ENCODE measurements at regions not wholly inside any gene's neighbourhood (a gene's known extent, or its start where the extent isn't known, plus 50 kb on each side); places are given as distances from the start of the nearest gene placed in this dataset.

- Histone ChIP-seq H3K9me3 (ENCODE audit: insufficient read depth, low read depth, low read length) (no peaks in the 10 kb centered on the region; the same call in 1 of the 2 replicates), H3K27ac (ENCODE audit: low read length) (peak overlapping the region; percentile 72), H3K36me3 (ENCODE audit: insufficient read depth, low read depth, low read length) (no peaks in the 10 kb centered on the region), H3K4me3 (ENCODE audit: low read length) (peak overlapping the region; percentile 13; the same call in 1 of the 2 replicates), H3K9ac (ENCODE audit: low read depth, low read length) (peak overlapping the region; percentile 44; the same call in 1 of the 2 replicates), H3K4me1 (ENCODE audit: insufficient read depth, low read length) (peaks cover 35% of the 10 kb centered on the region; the same call in 1 of the 2 replicates), H3K27me3 (ENCODE audit: insufficient read depth, low read length) (no peaks in the 10 kb centered on the region)
These were observed 370.3 kb upstream of the ADGRL2 start for GRCh38 chr1:81430236-81430938.

- Histone ChIP-seq H3K4me3 (ENCODE audit: low read length) (no peak overlapping the region), H3K27me3 (ENCODE audit: insufficient read depth, low read length) (no peaks in the 10 kb centered on the region), H3K27ac (ENCODE audit: low read length) (no peak overlapping the region), H3K9ac (ENCODE audit: low read depth, low read length) (no peak overlapping the region), H3K9me3 (ENCODE audit: insufficient read depth, low read depth, low read length) (no peaks in the 10 kb centered on the region; the same call in 1 of the 2 replicates), H3K36me3 (ENCODE audit: insufficient read depth, low read depth, low read length) (no peaks in the 10 kb centered on the region), H3K4me1 (ENCODE audit: insufficient read depth, low read length) (peaks cover 35% of the 10 kb centered on the region; the same call in 1 of the 2 replicates)
These were observed 371.7 kb upstream of the ADGRL2 start for GRCh38 chr1:81428998-81429397.

- Histone ChIP-seq H3K9me3 (ENCODE audit: insufficient read depth, low read depth, low read length) (no peaks in the 10 kb centered on the region; the same call in 1 of the 2 replicates), H3K4me3 (ENCODE audit: low read length) (no peak overlapping the region)
These were observed 375.9 kb upstream of the ADGRL2 start for GRCh38 chr1:81424816-81425215.

GRCh38 chr1:81424061-81424460 lies 376.7 kb upstream of the ADGRL2 start:
- Histone ChIP-seq H3K27ac (ENCODE audit: low read length) (no peak overlapping the region), H3K4me1 (ENCODE audit: insufficient read depth, low read length) (peaks cover 5% of the 10 kb centered on the region; the same call in 1 of the 2 replicates), H3K9me3 (ENCODE audit: insufficient read depth, low read depth, low read length) (no peaks in the 10 kb centered on the region; the same call in 1 of the 2 replicates), H3K27me3 (ENCODE audit: insufficient read depth, low read length) (no peaks in the 10 kb centered on the region), H3K36me3 (ENCODE audit: insufficient read depth, low read depth, low read length) (no peaks in the 10 kb centered on the region), H3K4me3 (ENCODE audit: low read length) (no peak overlapping the region), H3K9ac (ENCODE audit: low read depth, low read length) (no peak overlapping the region)

More at GRCh38 chr1:81424816-81425215, 375.9 kb upstream of the ADGRL2 start:
- H3K36me3 ChIP-seq (ENCODE audit: insufficient read depth, low read depth, low read length), result no peaks in the 10 kb centered on the region
- no peaks in the 10 kb centered on the region for H3K27me3 ChIP-seq (ENCODE audit: insufficient read depth, low read length)
- H3K27ac ChIP-seq (ENCODE audit: low read length), result no peak overlapping the region
- peaks cover 10% of the 10 kb centered on the region; the same call in 1 of the 2 replicates for H3K4me1 ChIP-seq (ENCODE audit: insufficient read depth, low read length)
- no peak overlapping the region for H3K9ac ChIP-seq (ENCODE audit: low read depth, low read length)

- H3K27ac ChIP-seq (ENCODE audit: low read length), result no peak overlapping the region
- H3K27me3 ChIP-seq (ENCODE audit: insufficient read depth, low read length), result no peaks in the 10 kb centered on the region
- H3K36me3 ChIP-seq (ENCODE audit: insufficient read depth, low read depth, low read length), result no peaks in the 10 kb centered on the region
- no peak overlapping the region for H3K9ac ChIP-seq (ENCODE audit: low read depth, low read length)
- no peaks in the 10 kb centered on the region for H3K4me1 ChIP-seq (ENCODE audit: insufficient read depth, low read length)
- H3K4me3 ChIP-seq (ENCODE audit: low read length), result no peak overlapping the region
- no peaks in the 10 kb centered on the region for H3K9me3 ChIP-seq (ENCODE audit: insufficient read depth, low read depth, low read length)
These were observed 380.0 kb upstream of the ADGRL2 start for GRCh38 chr1:81420760-81421159.

GRCh38 chr1:81414488-81415015 lies 386.2 kb upstream of the ADGRL2 start:
- H3K36me3 ChIP-seq (ENCODE audit: insufficient read depth, low read depth, low read length), result no peaks in the 10 kb centered on the region
- H3K27ac ChIP-seq (ENCODE audit: low read length), result no peak overlapping the region
- no peak overlapping the region for H3K4me3 ChIP-seq (ENCODE audit: low read length)
- H3K9ac ChIP-seq (ENCODE audit: low read depth, low read length), result no peak overlapping the region
- H3K9me3 ChIP-seq (ENCODE audit: insufficient read depth, low read depth, low read length), result no peaks in the 10 kb centered on the region
- peaks cover 39% of the 10 kb centered on the region for H3K4me1 ChIP-seq (ENCODE audit: insufficient read depth, low read length)
- H3K27me3 ChIP-seq (ENCODE audit: insufficient read depth, low read length), result no peaks in the 10 kb centered on the region

GRCh38 chr1:81412954-81413353 lies 387.8 kb upstream of the ADGRL2 start:
- Histone ChIP-seq H3K9me3 (ENCODE audit: insufficient read depth, low read depth, low read length) (no peaks in the 10 kb centered on the region), H3K27me3 (ENCODE audit: insufficient read depth, low read length) (no peaks in the 10 kb centered on the region), H3K4me3 (ENCODE audit: low read length) (no peak overlapping the region), H3K4me1 (ENCODE audit: insufficient read depth, low read length) (peaks cover 42% of the 10 kb centered on the region), H3K36me3 (ENCODE audit: insufficient read depth, low read depth, low read length) (no peaks in the 10 kb centered on the region), H3K9ac (ENCODE audit: low read depth, low read length) (no peak overlapping the region), H3K27ac (ENCODE audit: low read length) (no peak overlapping the region)

- Histone ChIP-seq H3K36me3 (ENCODE audit: insufficient read depth, low read depth, low read length) (no peaks in the 10 kb centered on the region), H3K27me3 (ENCODE audit: insufficient read depth, low read length) (no peaks in the 10 kb centered on the region), H3K4me1 (ENCODE audit: insufficient read depth, low read length) (peaks cover 58% of the 10 kb centered on the region), H3K9ac (ENCODE audit: low read depth, low read length) (no peak overlapping the region), H3K4me3 (ENCODE audit: low read length) (no peak overlapping the region), H3K9me3 (ENCODE audit: insufficient read depth, low read depth, low read length) (no peaks in the 10 kb centered on the region), H3K27ac (ENCODE audit: low read length) (no peak overlapping the region)
These were observed 389.8 kb upstream of the ADGRL2 start for GRCh38 chr1:81410941-81411340.

GRCh38 chr1:81410351-81410750 lies 390.4 kb upstream of the ADGRL2 start:
- Histone ChIP-seq H3K36me3 (ENCODE audit: insufficient read depth, low read depth, low read length) (no peaks in the 10 kb centered on the region), H3K27me3 (ENCODE audit: insufficient read depth, low read length) (no peaks in the 10 kb centered on the region), H3K4me3 (ENCODE audit: low read length) (no peak overlapping the region), H3K9me3 (ENCODE audit: insufficient read depth, low read depth, low read length) (no peaks in the 10 kb centered on the region), H3K9ac (ENCODE audit: low read depth, low read length) (no peak overlapping the region; the same call in 1 of the 2 replicates), H3K27ac (ENCODE audit: low read length) (no peak overlapping the region), H3K4me1 (ENCODE audit: insufficient read depth, low read length) (peaks cover 56% of the 10 kb centered on the region)

GRCh38 chr1:81409780-81410274 lies 390.9 kb upstream of the ADGRL2 start:
- Histone ChIP-seq H3K4me3 (ENCODE audit: low read length) (no peak overlapping the region), H3K27ac (ENCODE audit: low read length) (no peak overlapping the region), H3K36me3 (ENCODE audit: insufficient read depth, low read depth, low read length) (no peaks in the 10 kb centered on the region), H3K27me3 (ENCODE audit: insufficient read depth, low read length) (no peaks in the 10 kb centered on the region), H3K9ac (ENCODE audit: low read depth, low read length) (no peak overlapping the region; the same call in 1 of the 2 replicates), H3K4me1 (ENCODE audit: insufficient read depth, low read length) (peaks cover 51% of the 10 kb centered on the region), H3K9me3 (ENCODE audit: insufficient read depth, low read depth, low read length) (no peaks in the 10 kb centered on the region)

GRCh38 chr1:81409262-81409661 lies 391.5 kb upstream of the ADGRL2 start:
- no peaks in the 10 kb centered on the region for H3K9me3 ChIP-seq (ENCODE audit: insufficient read depth, low read depth, low read length)
- H3K4me3 ChIP-seq (ENCODE audit: low read length), result no peak overlapping the region
- peaks cover 47% of the 10 kb centered on the region for H3K4me1 ChIP-seq (ENCODE audit: insufficient read depth, low read length)
- H3K27me3 ChIP-seq (ENCODE audit: insufficient read depth, low read length), result no peaks in the 10 kb centered on the region
- no peaks in the 10 kb centered on the region for H3K36me3 ChIP-seq (ENCODE audit: insufficient read depth, low read depth, low read length)
- no peak overlapping the region for H3K9ac ChIP-seq (ENCODE audit: low read depth, low read length)
- H3K27ac ChIP-seq (ENCODE audit: low read length), result no peak overlapping the region

- Histone ChIP-seq H3K27ac (ENCODE audit: low read length) (no peak overlapping the region), H3K27me3 (ENCODE audit: insufficient read depth, low read length) (no peaks in the 10 kb centered on the region), H3K9me3 (ENCODE audit: insufficient read depth, low read depth, low read length) (no peaks in the 10 kb centered on the region), H3K9ac (ENCODE audit: low read depth, low read length) (no peak overlapping the region), H3K4me1 (ENCODE audit: insufficient read depth, low read length) (peaks cover 40% of the 10 kb centered on the region), H3K4me3 (ENCODE audit: low read length) (no peak overlapping the region), H3K36me3 (ENCODE audit: insufficient read depth, low read depth, low read length) (no peaks in the 10 kb centered on the region)
These were observed 392.3 kb upstream of the ADGRL2 start for GRCh38 chr1:81408419-81408818.

Measured in iPS-20b (cell line).